HG03039 (cell line): ENCODE measurements at regions not wholly inside any gene's neighbourhood (a gene's known extent, or its start where the extent isn't known, plus 50 kb on each side); places are given as distances from the start of the nearest gene placed in this dataset.

Experiments used
- ATAC-seq: cut with Tn5 transposase; IDR thresholded peaks from one replicate; pipeline ENCODE4 v1.9.1; 2021; ENCODE audit warnings: mild to moderate bottlenecking, moderate library complexity; ENCODE audit not compliant: unreplicated experiment

DNA sequence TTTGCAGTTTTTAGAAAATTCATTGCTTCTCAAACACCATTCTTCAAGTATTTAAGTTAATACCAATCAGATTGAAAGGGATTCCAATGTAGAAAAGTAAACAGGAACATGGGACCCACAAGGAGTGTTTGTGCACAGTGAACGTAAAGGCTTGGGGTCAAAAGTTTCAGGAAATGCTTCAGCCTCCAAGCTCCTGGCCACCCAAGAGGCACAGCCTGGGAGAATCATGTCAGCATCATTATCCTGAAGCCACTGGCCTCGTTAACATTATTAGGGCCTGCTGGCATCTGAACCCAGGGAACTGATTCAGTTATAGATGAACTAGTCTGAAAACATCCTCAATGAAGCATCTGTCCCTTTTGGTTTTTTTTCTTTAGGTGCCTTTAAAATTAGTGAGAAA lies 122.9 kb downstream of the NXNL2 start:
- ATAC-seq, result no peak

DNA sequence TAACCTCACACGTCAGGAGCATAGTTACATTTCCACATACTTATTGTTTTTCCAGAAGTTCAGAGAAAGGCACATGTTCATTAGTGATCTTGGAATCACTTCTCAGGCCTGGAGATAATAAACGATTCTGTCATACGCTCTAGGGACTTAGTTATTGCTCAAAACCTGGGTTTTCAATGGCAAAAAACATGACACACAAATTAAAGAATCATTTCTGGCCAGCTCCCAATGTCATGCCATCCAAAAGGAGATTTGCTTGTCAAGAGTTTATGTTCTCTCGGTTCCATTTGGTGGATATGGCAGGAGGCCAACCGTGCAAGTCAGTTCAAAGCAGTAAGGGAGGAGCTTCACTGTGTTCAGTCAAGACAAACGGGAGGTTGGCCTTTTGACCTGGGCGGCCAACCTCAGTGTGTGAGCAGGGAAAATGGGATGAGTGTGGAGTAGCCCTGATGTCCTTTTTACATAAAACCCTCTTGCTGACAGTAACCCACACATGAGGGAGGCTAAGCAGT lies 123.4 kb downstream of the NXNL2 start:
- ATAC-seq, result no peak

DNA sequence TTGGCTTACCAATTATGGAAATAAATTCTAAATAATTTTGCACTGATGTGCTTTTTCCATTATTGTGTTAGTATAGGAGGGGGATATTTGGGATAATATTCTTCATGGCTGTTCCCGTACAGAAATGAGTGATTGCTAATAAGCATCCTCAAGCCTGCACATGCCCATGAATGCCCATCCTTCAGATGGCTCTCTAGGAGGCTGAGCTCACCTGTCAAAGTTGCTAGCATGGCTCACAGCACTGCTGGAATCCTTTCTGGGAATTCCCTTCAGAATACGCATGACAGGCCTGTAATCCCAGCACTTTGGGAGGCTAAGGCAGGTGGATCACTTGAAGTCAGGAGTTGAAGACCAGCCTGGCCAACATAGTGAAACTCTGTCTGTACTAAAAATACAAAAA lies 124.1 kb downstream of the NXNL2 start:
- ATAC-seq, result no peak

DNA sequence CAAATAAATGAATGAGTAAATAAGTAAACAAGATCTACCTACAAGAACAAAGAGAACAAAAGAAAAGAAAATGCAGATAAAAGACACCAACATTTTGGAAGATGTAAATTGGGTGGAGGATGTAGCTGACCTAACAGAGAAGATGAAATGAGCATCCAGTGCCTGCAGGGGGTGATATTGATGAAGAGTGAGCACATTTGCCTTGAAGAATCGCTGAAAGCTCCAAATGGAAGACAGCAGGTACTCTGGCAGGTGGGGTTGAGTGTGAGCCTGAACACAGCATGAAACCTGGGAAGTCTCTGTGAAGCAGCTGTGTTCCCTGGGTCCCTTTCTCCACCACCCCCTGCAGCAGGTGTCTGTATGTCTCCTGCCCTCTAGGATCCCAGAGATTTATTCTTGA lies 125.6 kb downstream of the NXNL2 start:
- ATAC-seq, result no peak

DNA sequence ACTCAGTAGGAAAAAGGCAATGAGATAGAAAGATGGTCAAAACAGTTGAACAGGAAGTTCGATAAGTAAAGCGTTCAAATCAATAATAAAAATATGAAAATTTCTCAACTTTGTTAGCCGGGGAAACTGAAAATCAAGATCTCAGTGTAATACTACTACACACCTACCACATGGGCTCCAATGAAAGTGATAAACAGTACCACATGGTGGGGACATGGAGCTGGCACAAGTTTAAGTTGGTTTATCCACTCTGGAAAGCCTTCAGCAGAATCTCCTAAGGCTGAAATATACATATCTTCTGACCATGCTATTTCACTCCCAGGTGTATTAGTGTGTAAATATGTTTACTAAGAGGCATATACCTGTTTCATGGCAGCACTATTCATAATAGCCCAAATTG lies 126.8 kb downstream of the NXNL2 start:
- no peak for ATAC-seq

DNA sequence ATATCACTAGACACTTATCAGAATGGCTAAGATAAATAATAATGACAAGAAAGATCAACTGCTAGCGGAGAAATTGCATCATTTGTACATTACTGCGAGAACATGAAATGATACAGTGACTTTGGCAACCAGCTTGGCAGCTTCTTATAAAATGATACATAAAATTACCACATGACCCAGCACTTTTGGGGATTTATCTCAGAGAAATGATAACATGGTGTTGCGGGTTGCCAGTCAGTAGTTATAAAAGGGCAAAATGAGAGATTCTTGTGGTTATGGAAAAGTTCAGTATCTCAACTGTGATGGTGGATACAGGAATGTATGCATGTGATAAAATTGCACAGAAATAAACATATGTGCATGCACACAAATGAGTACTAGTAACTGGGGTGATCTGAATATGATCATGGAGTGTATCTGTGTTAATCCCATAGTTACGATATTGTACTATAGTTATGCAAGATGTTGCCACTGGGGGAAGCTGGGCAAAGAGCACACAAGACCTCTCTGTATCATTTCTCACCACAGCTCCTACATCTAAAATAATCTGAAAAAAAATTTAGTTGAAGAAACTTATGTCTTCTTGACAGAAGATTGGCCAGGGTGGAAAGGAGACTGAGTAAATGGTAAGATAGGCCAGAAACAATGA lies 128.9 kb downstream of the NXNL2 start:
- ATAC-seq, result no peak

DNA sequence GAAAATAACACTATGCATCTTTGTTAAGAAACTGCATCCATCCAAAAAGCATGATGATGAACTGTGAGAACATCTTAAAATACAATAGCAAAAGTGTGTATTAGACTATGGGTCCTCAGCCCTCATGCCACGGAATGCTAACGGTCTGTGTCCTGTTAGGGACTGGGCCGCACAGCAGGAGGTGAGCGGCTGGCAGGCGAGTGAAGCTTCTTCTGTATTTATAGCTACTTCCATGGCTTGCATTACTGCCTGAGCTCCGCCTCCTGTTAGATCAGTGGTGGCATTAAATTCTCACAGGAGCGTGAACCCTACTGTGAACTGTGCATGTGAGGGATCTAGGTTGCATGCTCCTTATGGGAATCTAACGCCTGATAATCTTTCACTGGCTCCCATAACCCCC lies 129.8 kb downstream of the NXNL2 start:
- no peak for ATAC-seq

DNA sequence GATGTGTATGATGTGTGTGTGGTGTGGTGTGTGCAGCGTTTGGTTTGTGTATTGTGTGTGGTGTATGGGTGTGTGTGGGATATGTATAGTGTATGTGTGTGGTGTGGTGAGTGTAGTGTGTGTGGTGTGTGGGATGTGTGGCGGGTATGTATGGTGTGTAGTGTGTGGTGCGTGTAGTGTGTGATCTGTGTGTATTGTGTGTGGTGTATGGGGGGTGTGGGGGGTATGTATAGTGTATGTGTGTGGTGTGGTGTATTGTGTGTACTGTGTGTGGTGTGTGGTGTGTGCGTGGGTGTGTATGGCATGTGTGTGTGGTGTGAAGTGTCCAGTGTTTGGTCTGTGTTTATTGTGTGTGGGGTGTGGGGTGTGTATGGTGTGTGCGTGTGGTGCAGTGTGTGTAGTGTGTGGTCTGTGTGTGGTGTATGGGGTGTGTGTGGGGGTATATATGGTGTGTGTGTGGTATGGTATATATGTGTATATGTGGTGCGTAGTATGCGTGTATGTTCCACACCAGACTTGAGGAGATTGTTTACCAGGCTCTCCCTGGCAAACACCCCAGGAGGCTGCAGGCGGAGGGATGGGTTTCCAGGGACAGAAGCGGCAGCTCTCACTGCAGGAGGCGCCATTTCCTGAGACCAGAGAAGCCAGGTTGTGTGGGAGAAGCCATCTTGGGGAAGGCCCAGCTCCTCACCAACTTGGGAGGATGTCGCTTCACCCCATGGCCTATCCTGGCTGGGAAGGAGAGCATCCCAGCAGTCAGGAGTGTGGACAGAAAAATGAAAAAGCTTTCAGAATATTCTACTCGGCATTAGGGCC lies 138.1 kb downstream of the NXNL2 start:
- no peak for ATAC-seq

DNA sequence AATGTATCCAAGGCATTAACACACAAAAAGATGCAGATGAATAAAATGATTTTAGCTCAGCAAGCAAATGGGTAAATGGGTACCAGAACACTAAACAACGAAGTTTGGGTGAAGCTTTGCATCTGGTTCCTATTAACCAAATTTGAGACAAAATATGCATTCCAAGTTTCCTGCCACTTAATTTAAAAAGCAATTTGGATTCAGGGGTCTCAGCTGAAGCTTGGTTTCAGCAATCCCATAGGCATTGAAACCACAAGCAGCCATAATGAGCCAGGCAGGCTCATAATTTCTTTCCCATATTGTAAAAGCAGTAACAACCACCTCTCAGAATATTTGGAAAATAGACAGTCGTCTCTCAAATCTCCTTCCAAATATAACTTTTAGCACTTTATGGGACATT lies 138.9 kb downstream of the NXNL2 start:
- no peak for ATAC-seq

DNA sequence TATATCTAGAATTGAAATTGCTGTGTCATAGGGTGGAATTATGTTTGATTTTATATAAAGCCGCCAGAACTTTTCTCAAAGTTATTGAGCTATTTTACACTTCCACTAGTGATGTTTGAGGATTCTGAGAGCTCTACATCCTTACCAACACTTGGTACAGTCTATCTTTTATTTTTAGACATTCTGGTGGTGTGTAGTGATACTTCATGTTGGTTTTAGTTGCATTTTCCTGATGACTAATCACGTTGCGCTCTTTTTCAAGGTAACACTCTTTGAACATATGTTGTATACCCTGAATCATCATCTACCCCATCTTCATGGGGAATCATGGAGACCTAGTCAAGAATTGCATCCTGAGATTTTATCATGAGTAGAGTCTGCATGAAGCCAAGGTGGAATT lies 141.7 kb downstream of the NXNL2 start:
- ATAC-seq, result no peak

DNA sequence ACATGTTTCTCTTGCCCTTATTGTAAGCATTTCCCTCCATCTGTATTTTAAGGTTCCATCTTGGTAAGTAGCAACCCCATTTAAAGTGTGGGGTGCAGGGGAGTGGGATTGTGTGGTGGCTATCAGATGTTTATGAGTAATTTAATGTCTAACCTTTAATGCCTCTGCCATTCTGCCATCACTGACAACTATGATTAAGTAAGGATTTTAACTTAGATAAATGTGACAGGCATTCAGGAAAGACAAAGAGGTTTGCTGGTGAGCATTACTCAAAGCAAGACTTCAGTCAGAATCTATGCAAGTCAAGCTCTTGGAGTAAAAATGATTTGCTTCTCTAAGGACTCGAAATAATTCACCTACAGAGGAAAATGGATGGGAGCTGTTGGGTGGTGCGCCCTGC lies 143.0 kb downstream of the NXNL2 start:
- no peak for ATAC-seq

DNA sequence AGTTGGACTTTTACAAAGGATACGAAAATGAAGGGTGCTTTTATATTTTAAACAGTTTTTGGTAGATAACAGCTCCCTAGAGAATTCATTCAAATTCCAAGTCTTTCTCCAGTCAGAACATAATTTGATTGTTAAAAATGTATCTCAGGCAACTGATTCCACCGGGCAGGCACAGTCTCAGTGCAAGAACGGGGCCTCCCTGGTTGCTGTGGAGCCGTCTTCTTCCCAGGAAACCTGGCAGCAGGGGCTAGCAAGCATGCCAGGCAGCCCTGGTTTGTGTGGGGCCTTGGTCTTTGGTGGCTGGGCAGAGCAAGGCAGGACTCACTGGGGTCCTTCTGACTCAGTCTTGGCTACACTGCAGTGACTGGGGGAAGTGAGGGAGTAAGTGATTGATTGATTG lies 143.5 kb downstream of the NXNL2 start:
- no peak for ATAC-seq

DNA sequence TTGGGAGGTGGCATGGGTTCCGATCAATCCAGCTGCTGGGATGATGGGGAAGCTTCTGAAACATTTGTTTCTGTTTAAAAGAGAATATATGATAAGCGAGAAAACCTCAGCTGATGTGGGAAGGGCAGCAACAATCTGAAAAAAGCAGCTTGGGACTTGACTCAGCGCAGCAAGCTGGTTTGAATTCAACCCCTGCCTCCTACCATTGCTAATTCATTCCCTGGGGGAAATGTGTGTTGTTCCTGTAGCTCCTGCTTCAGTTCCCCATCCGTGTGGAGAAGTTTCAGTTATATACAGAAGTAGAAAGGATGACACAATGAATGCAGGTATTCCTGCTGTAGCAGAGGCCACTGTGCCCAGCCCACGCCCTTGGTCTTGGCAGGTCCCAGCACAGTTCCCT lies 145.1 kb downstream of the NXNL2 start:
- ATAC-seq, result no peak

DNA sequence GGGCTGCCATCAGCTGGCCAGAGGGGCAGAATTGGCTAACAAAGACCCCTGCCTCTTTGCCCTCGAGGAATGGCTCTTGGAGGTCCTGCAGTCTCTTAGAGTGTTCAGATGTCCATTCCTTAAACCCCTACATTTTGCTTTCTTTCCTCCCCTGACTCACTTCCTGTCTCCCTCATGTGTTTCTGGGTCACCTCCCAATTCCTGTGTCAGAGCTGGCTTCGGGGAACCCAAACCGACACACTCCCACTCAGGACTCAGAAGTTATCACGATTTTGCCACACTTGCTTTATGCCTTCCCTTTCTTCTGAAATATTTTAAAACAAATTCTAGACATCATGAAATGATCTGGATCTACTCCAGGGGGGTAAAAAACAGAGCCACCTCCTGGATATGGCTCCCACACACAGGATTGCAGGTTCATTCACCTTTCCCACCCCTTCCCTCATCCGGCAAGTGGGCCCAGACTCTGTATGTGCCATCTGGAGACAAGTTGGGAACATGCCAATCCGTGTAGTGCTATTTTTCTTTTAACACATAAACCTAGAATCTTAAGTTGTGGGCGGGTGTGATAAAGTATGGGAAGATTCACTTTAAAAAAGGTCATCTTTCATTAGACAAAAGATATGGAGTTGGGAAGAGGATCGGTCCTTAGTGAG lies 145.7 kb downstream of the NXNL2 start:
- no peak for ATAC-seq

DNA sequence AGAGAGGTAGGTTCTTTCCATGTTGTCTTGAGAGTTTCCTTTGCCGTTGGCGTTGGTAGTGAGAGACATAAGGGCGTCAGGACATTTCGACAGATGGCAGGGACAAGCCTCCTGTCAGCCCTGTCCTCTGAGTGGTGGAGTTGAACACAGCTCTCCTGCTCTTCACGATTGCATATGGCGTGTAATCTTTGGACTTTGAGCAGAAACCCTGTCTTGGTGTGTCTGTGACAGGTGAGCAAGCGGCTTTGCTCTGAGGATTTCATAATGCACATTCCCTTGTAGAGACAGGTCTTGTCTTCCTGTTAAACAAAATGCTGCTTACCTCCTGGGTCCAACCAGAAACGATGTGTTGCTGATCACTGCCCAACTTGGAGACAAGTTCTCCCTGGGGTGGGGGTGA lies 146.5 kb downstream of the NXNL2 start:
- ATAC-seq, result no peak

DNA sequence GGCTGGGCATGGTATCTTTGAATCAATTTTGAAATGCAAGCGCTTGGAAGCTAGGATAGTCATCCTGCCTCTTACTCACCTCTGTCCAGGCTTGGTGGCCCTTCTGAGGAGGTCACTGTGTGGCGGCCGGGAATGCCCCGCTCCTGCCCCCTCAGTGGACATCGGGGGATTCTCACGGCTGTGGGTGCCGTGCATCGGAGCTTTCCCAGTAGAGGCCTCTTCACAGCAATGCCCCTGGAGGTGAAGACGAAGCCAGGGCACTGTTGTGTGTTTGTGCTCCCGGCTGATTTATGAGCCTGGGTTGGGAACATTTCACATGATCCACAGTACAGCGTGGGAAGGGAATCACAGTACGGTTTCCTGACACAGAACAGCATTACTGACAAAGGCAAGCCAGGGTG lies 147.5 kb downstream of the NXNL2 start:
- ATAC-seq, result no peak

DNA sequence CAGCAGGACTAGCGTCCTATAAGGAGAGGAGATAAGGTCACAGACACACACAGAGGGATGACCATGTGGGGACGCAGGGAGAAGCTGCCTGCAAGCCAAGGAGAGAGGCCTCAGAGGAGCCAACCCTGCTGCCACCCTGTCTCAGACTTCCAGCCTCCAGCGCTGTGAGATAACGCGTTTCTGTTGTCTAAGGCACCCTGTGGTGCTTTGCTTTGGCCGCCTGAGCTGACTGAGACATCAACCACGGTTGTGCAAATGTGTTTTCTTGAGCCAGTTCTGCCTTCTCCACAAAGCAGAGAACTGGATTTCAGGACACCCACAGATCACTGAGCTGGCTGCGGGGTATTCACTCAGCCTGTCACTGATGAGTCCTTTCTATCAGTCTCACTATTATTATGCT lies 149.1 kb downstream of the NXNL2 start:
- no peak for ATAC-seq

DNA sequence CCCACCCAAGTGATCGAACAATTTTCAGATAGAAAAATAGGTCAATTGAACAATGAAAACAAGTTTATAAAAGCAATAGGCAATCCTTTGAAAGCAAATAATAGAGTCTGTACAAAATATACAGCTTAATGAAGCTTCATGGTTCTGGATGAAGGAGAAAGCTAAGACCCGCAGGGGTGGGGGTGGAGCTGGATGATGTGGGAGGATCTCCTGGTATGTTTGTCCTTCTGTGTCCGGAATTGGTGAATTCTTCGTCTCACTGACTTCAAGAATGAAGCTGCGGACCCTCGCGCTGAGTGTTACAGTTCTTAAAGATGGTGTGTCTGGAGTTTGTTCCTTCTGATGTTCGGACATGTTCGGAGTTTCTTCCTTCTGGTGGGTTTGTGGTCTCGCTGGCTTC lies 149.9 kb downstream of the NXNL2 start:
- no peak for ATAC-seq

DNA sequence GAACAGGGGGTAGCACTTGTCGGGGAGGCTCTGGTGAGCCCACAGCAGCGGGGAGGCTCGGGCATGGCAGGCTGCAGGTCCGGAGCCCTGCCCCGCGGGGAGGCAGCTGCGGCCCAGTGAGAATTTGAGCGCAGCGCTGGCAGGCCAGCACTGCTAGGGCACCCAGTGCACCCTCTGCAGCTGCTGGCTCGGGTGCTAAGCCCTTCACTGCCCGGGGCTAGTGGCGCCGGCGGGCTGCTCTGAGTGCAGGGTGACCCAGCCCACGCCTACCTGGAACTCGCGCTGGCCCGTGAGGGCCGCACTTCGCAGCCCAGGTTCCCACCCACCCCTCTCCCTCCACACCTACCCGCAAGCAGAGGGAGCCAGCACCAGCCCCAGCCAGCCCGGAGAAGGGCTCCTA lies 151.0 kb downstream of the NXNL2 start:
- ATAC-seq, result no peak

DNA sequence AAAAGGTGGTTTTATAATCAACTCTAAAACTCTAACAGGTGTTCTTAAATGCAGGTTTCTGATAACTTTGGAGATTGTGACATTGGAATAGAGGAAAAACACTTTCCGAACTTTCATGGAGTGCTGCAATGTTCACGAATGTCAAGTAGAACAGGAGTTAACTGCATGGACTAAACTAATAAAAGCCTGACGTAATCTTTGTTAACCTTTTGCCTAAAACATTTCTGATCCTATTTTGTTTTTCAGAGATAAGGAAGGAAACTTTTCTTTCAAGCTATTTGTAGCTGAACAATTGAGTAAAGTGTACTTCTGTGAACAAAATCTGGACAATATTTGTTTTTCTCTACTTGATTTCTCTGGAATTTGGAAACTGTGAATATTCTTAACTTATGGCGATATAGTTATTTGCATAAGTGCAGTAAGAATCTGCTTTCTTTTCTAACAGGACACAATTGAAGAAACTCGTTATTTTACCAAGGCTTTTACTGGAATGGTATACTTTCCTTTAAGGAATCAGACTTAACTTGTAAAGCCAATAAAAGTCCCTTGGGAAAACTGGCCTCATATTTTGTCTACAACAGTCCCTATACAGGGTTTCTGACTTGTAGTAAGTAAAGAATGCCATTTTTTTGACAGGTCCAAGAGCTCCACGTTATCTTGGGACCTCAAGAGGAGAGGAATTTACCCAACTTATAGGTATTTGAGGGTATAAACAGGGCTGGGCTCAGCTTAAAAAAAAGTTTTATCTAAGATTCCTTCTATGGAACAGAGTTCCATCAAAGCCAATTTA lies 154.7 kb downstream of the NXNL2 start:
- ATAC-seq, result no peak

DNA sequence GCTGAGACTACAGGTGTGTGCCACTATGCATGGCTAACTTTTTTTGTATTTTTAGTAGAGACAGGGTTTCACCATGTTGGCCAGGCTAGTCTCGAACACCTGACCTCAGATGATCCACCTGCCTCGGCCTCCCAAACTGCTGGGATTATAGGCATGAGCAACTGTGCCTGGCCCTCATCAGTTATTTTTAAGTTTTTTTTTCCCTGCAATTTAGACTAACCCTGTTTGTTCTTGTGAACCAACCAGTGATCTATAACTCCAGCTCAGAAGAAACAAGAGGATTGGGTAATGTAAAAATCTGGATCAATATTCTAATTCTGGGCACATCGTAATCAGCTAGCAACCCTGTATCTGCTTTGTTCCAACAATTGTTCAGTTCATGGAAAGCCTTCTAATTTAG lies 155.7 kb downstream of the NXNL2 start:
- ATAC-seq, result no peak
